ENCODE measurements at regions not wholly inside any gene's neighbourhood (a gene's known extent, or its start where the extent isn't known, plus 50 kb on each side); places are given as distances from the start of the nearest gene placed in this dataset.

- TF ChIP-seq EP300 (IDR thresholded peaks at IDR 0.05; ENCODE audit: borderline replicate concordance) (no peak), YY1 (IDR thresholded peaks at IDR 0.05; ENCODE audit: low read depth) (no peak), REST (IDR thresholded peaks at IDR 0.05; ENCODE audit: low read depth) (no peak), TEAD4 (IDR thresholded peaks at IDR 0.05) (no peak)
Observed at GRCh38 chr3:148333091-148333490, 364.6 kb upstream of the AGTR1 start.
